ENCODE measurements at regions not wholly inside any gene's neighbourhood (a gene's known extent, or its start where the extent isn't known, plus 50 kb on each side); places are given as distances from the start of the nearest gene placed in this dataset.

DNA sequence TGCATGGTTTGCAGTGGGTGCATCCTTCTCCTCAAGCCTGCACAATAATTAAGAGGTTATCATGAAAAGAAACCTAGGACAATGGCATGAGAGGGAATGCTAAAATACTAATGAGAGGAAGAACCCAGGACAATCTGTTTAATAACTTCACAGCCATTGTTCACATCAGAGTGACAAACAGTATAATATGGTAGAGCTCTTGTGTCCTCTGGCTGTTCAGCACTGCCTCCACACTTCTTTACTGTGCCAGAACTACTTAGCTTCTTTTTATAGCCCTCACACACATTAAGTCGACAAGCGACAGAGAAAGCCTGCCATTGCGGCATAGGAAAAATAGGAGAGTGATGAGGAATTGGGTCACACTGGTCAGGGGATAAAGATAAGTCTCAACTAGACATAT, 65.0 kb upstream of the MEIS2 start:
- intact Hi-C loops (cut with DNase I; ENCODE audit: low total_unique reads), result no loop called here
- WGBS, 2 donors, result 75% methylated on average over 3 of the region's 3 CpGs
- no peak for TF ChIP-seq POLR2A (IDR thresholded peaks at IDR 0.05)
- TF ChIP-seq CTCF (IDR thresholded peaks at IDR 0.05), result no peak

GRCh38 chr15:37166402-37166801, 66.1 kb upstream of the MEIS2 start:
- DNase-seq (ENCODE audit: low spot score in 2 of 2), result no peak
- intact Hi-C loops (cut with DNase I; ENCODE audit: low total_unique reads), result no loop called here
- no peak overlapping the region for H3K4me3 ChIP-seq (ENCODE audit: low read depth, poor library complexity, severe bottlenecking)
- 67 to 84% methylated on average over 3 of the region's 3 CpGs for WGBS, 2 donors
- TF ChIP-seq POLR2A (IDR thresholded peaks at IDR 0.05) (no peak), CTCF (IDR thresholded peaks at IDR 0.05) (no peak)

More for the DNA sequence above, 65.0 kb upstream of the MEIS2 start:
- DNase-seq (ENCODE audit: low spot score in 2 of 2), result no peak
- H3K4me3 ChIP-seq (ENCODE audit: low read depth, poor library complexity, severe bottlenecking), result no peak overlapping the region

- 76 to 78% methylated on average over 1 of the region's 1 CpG for WGBS, 2 donors
- intact Hi-C loops (cut with DNase I; ENCODE audit: low total_unique reads), result no loop called here
- TF ChIP-seq POLR2A (IDR thresholded peaks at IDR 0.05), result no peak
- TF ChIP-seq CTCF (IDR thresholded peaks at IDR 0.05), result no peak
- H3K4me3 ChIP-seq (ENCODE audit: low read depth, poor library complexity, severe bottlenecking), result no peak overlapping the region
- DNase-seq (ENCODE audit: low spot score in 2 of 2), result no peak
Measured at GRCh38 chr15:37181339-37181738, 81.0 kb upstream of the MEIS2 start.

GRCh38 chr15:37199545-37199944, 99.2 kb upstream of the MEIS2 start:
- 48 to 61% methylated on average over 5 of the region's 5 CpGs for WGBS, 2 donors
- DNase-seq (ENCODE audit: low spot score in 2 of 2), result no peak
- H3K4me3 ChIP-seq (ENCODE audit: low read depth, poor library complexity, severe bottlenecking), result no peak overlapping the region
- TF ChIP-seq POLR2A (IDR thresholded peaks at IDR 0.05), result no peak
- TF ChIP-seq CTCF (IDR thresholded peaks at IDR 0.05), result no peak
- intact Hi-C loops (cut with DNase I; ENCODE audit: low total_unique reads), result no loop called here

- TF ChIP-seq POLR2A (IDR thresholded peaks at IDR 0.05) (no peak), CTCF (IDR thresholded peaks at IDR 0.05) (no peak)
- 74 to 77% methylated on average over 2 of the region's 2 CpGs for WGBS, 2 donors
- intact Hi-C loops (cut with DNase I; ENCODE audit: low total_unique reads), result no loop called here
- no peak overlapping the region for H3K4me3 ChIP-seq (ENCODE audit: low read depth, poor library complexity, severe bottlenecking)
- DNase-seq (ENCODE audit: low spot score in 2 of 2), result no peak
Measured at GRCh38 chr15:37203050-37203449, 102.7 kb upstream of the MEIS2 start.

GRCh38 chr15:37204692-37205091, 104.3 kb upstream of the MEIS2 start:
- H3K4me3 ChIP-seq (ENCODE audit: low read depth, poor library complexity, severe bottlenecking), result no peak overlapping the region
- TF ChIP-seq CTCF (IDR thresholded peaks at IDR 0.05) (no peak), POLR2A (IDR thresholded peaks at IDR 0.05) (no peak)
- intact Hi-C loops (cut with DNase I; ENCODE audit: low total_unique reads), result no loop called here
- no peak for DNase-seq (ENCODE audit: low spot score in 2 of 2)
- WGBS, 2 donors, result 61 to 69% methylated on average over 1 of the region's 1 CpG

Measured in lower leg skin (tissue), 4 donors.